Stimulated activated CD4-positive, alpha-beta T cell treated with anti-CD3 and anti-CD28 coated beads, Interleukin-1b, Interleukin-23, amount 100 ng/mL, for 48 hours (primary cell): ENCODE measurements at regions not wholly inside any gene's neighbourhood (a gene's known extent, or its start where the extent isn't known, plus 50 kb on each side); places are given as distances from the start of the nearest gene placed in this dataset.
"Not testable (repeated sequence)": the region's sequence is repeated elsewhere in the genome, so short reads cannot be mapped to it uniquely, and the experiment has no call there.

Experiments used
- DNase-seq: peaks from one replicate; pipeline ENCODE4 v3.0.0-alpha.2; 2020

DNA sequence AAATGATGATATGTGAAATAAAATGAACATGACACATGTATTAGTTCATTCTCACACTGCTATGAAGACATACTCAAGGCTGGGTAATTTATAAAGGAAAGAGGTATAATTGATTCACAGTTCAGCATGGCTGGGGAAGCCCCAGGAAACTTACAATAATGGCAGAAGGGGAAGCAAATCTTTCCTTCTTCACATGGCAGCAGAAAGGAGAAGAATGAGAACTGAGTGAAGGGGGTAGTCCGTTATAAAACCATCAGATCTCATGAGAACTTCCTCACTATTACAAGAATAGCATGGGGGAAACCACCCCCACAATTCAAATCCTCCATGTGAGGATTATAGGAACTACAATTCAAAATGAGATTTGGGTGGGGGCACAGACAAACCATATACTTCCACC, 243.9 kb upstream of the GYPA start:
- no peak for DNase-seq

GRCh38 chr4:144399927-144400326, 246.0 kb upstream of the HHIP start:
- DNase-seq: no peak

- DNase-seq: no peak
Observed at GRCh38 chr4:144402176-144402575, 243.8 kb upstream of the HHIP start.

DNA sequence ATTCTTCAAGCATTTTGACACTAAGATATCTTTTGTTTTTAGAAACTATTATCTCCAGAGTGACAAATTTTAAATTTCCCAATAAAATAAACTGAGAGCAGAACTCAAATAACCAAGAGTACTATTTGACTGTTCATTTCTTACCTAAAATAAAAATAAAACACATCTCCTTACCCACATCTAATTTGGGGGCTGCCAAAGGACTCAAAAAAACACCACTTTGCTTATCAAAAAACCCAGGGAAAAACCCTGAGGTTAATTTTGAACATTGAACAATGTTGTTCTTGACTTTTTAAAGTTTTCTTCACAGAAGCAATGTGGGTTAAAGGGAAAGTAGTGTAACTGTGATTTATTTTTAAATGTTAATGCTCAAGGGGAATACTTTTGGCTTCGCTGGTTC, 243.0 kb upstream of the HHIP start:
- DNase-seq: no peak

GRCh38 chr4:144403893-144404292, 242.1 kb upstream of the HHIP start:
- no peak for DNase-seq

DNA sequence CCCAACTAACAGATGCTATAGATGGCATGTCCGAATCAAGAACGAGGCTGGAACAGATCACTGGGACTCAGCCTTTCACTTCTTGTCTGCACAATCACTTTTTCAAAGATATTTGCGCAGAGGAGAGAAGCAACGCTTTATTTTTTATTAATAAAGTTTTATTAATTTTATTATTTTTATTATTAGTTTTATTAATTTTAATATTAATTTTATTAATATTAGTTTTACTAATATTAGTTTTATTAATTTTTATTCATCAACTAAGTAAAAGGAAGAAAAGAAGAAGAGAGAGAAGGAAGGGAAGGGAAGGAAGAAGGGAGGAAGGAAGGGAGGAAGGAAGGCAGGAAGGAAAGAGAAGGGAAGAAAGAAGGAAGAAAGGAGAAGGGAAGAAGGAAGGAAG, 236.4 kb upstream of the HHIP start:
- no peak for DNase-seq

DNA sequence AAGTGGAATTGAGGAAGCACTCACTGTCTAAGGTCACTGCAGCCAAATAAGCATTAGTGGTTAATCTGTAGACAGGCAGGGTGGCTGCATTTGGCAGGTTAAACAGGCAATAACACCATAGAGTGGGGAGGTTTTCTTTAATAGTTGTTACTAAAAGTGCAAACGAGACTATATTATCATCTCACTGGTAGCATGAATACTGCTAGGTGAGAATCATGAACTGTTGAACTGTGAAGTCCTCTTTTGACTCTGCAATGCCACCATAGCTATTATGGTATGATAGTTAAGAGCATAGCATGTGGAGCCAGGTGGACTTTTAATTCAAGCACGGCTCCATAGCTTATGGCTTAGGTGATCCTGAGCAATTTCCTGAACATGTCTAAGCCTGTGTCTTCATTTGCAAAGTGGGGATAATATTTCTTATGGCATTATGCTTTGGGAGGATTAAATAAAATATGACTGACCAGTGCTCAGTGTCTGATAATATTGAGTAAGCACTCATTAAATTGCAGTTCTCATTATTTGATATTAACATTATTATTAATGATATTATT, 235.6 kb upstream of the HHIP start:
- no peak for DNase-seq

DNA sequence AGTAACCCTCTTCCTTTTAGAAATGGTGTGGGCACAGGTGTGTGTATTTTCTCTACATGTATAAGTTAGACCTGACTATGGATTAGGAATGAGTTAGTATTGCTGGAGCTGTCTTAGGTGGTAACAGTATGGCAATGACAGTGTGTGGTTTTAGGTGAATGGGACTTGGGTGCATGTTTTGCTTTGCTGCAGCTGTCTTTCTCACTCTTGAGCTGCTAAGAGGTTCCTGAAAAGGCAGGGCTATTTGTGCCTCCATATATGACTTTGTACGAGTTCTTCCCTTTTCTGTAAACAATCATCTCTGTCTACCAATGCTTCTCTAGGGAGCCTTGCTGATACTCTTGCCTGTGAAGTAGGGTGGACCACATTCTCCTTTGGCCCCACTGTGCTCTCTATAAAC, 234.8 kb upstream of the HHIP start:
- DNase-seq: no peak

- no peak for DNase-seq
Observed at GRCh38 chr4:144411700-144412099, 234.3 kb upstream of the HHIP start.

GRCh38 chr4:144421056-144421455, 224.9 kb upstream of the HHIP start:
- no peak for DNase-seq

- no peak for DNase-seq
Observed at GRCh38 chr4:144421839-144422565, 224.0 kb upstream of the HHIP start.

DNA sequence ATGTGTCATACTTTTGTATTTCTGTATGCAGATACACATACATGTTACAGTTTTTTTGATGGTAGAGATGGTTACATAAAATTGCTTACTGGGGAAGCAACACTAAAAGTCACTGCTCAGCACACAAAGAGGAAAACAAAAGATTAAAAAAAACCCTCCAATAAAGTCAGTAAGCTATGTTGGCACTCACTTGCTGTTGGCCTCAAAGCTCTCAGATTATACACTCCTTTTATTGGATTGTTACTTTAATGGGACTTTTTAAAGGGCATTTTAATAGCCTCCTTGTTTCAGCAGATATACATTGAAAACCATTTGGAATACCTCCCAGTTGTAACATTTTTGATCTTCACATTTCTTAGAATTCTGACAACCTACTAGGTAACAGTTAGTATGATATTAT, 222.0 kb upstream of the HHIP start:
- DNase-seq: no peak

DNA sequence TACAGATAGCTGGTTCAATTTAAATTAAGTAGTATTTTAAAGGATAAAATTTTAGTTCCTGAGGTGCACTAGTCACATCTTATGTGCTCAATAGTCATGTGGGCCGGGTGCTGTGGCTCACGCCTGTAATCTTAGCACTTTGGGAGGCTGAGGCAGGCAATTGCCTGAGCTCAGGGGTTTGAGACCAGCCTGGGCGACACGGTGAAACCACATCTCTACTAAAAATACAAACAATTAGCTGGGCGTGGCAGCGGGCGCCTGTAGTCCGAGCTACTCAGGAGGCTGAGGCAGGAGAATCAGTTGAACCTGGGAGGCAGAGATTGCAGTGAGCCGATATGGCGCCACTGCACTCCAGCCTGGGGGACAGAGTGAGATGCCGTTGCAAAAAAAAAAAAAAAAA, 219.9 kb upstream of the HHIP start:
- not testable (repeated sequence) for DNase-seq

DNA sequence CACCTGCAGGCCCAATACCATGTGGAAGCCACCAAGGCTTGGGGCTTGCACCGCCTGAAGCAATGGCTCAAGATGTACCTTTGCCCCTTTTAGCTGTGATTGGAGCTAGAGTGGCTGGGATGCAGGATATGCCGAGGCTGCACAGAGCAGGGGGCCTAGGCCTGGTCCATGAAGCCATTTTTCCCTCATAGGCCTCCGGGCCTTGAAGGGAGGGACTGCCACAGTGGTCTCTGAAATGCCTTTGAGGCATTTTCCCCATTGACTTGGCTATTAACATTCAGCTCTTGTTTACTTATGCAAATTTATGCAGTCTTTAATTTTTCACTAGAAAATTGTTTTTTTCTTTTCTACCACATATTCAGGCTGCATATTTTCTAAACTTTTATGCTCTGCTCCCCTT, 203.2 kb upstream of the HHIP start:
- no peak for DNase-seq

DNA sequence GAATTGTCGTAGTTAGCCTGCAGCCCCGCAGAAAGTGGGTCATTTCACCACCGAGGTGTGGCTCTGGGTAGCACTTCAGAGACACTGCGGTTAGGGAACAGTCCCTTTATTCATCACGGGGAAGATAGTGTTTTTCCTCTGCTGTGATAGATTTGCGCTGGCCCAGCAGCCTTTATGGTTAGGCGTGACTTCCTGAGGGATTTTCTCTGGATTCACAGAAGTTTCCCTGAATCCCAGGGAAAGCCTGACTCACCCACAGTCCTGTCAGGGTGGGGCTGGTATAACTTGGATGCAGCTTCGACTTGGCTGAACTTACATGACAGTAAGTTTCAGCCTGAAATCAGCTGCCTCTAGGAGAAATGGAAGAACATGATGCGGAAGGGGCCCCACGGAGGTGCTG, 196.3 kb upstream of the HHIP start:
- no peak for DNase-seq

DNA sequence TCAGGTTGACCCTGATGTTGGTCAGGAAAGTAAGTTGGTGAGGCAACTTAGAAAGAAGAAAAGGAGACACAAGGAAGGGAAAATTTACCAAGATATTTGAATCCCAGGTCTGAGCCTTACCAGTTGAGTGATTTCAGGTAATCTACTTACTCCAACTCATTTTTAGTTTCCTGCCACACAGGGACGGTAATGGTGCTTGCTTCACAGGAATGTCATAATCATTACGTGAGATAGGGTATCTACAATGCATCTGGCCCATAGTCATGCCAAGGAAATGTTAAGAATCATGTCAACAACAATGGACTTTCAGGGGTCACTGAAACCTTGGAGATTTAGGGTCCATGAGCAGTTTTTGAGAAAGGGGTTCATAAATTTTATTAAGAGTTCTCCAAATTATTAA, 195.4 kb upstream of the HHIP start:
- no peak for DNase-seq

- no peak for DNase-seq
Observed at GRCh38 chr4:144451766-144452450, 194.0 kb upstream of the HHIP start.

DNA sequence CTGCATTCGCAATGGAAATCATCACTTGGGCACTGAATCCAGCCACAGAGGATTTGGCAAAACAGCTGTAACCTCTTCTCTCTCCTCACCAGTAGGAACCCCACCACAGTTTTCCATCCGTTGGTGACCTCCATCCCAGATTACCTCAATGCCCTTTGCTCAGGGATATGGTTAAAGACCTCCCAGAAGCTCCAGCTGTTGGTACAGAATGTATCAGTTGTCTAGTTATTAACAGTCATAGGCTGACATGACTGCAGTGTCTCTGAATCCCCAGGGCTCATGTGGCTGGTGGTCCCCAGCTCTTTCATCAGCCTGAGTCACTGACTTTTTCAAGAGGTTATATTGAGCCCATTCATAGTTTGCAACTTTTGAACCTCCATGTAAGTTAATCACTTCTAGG, 189.8 kb upstream of the HHIP start:
- DNase-seq: no peak

DNA sequence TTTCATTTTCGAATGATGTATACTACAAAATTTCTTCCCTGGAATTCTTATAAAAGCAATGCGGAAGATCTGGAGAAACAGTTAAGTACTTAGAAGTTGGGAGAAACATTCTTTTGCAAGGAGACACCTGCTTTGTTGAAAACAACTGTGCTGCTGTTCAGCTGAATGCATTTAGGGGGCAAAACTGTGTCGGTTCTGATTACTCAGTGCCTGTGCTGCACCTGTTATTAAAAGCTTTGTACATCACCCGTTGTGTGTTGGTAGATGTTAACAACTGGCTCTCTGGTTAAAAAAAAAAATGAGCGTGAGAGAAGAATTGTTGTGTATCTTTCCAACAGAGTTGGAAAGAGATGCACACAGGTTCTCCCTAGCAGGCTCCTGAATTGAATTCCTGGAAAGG, 184.1 kb upstream of the HHIP start:
- no peak for DNase-seq

GRCh38 chr4:144463236-144463635, 182.7 kb upstream of the HHIP start:
- no peak for DNase-seq

DNA sequence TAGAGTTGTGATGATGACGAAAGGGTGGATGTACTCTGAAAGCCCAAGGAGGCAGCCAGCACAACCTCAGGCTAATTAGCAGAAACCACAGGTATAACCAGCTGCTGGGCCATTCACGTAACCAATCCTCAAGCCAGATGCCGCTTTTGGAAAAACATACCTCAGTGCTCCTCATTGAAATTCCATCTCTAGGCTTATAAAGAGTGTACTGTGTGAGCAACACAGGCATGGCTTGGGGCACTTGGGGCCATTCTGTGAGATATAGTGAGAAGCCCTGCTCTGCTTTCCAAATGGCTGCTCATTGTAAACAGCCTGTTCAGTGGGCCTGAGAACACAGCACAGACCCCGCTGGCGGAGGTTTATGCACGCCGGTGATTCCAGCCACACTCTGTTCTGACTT, 182.1 kb upstream of the HHIP start:
- no peak for DNase-seq

DNA sequence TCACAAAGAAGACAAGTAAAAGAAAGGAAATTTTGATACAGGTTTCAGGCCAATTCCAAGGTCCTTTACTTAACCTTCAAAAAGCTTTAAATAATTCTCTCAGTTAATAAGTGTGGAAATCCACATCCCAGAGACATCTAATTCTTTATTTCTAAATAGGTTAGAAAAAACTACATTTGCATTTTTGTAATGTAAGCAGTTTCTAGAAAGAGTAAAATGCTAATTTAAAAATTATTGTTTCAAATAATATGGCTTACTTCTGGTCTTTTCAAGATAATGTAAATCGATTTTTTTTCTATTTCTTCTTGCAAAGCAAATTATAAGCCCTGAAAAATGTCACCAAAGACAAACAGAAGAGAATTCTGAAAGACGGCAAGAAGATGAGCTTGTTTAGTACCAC, 180.4 kb upstream of the HHIP start:
- DNase-seq: no peak

DNA sequence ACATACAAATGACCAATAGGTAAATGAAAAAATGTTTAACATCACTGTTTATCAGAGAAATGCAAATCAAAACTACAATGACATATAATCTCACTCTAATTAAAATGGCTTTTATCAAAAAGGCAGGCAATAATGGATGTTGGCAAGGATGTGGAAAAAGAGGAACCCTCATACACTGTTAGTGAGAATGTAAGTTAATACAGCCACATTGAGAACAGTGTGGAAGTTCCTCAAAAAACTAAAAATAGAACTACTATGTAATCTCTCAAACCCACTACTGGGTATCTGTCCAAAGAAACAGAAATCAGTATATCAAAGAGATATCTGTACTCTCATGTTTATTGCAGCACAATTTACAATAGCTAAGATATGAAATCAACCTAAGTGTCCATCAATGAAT, 165.9 kb upstream of the HHIP start:
- DNase-seq: no peak

DNA sequence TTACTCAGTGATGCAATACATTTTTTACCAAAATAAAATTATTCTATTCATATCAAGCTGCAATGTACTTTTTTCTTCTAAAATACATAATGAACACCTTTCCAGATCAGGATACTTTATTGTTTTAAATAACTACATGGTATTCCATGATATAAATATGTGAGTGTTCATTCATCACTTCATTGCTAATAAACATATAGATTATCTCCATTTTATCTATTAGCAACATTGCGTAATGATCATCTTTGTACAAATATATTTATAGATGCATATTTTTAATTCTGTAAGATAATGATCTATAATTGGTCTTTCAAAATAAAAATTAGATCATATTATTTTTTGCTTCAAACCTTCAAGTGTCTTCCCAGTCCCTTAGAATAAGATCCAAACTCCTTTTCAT, 156.1 kb upstream of the HHIP start:
- DNase-seq: no peak

GRCh38 chr4:144494280-144494679, 151.7 kb upstream of the HHIP start:
- DNase-seq: no peak
